ENCODE measurements at regions not wholly inside any gene's neighbourhood (a gene's known extent, or its start where the extent isn't known, plus 50 kb on each side); places are given as distances from the start of the nearest gene placed in this dataset.

- Histone ChIP-seq H3K9me2 (replicated peaks; ENCODE audit: insufficient read depth, low read length) (no peaks in the 10 kb centered on the region), H3K4me2 (ENCODE audit: low read depth, low read length, poor library complexity, severe bottlenecking) (no peak overlapping the region), H3K27ac (ENCODE audit: low read length) (no peak overlapping the region), H3K9me3 (ENCODE audit: low read length) (no peaks in the 10 kb centered on the region), H3K9ac (ENCODE audit: low read length) (no peak overlapping the region), H3K27me3 (ENCODE audit: low read length) (no peaks in the 10 kb centered on the region), H4K20me1 (ENCODE audit: insufficient read depth, low read depth, low read length) (no peaks in the 10 kb centered on the region), H3K4me1 (ENCODE audit: low read length) (no peaks in the 10 kb centered on the region), H3K4me3 (ENCODE audit: low read length) (no peak overlapping the region), H3K36me3 (ENCODE audit: insufficient read depth, low read length) (no peaks in the 10 kb centered on the region), H3K79me2 (ENCODE audit: low read length) (no peaks in the 10 kb centered on the region), H2AFZ (ENCODE audit: low read length) (no peak overlapping the region)
- no peak for DNase-seq
Observed at GRCh38 chr5:126074538-126074937, 348.7 kb upstream of the GRAMD2B start.

DNA sequence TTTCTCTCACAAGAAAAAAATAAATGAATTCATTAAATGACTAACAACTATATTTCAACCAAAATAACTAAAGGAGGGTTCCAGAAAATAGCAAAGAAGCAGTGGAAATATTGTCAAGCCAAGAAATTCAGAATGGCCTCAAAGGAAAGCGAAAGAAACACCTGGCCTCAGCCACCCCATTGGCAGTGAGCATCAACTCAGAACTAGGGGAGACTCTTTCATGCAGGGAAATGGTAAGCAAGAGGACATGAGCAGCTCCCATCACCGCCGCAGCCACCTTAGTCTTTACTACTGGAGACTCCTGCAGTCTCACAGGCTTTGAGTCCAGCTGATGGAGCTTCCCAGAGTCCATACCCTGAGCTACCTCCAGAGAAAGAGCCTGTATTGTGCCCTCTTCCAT lies 343.9 kb upstream of the GRAMD2B start:
- H3K9me2 ChIP-seq (replicated peaks; ENCODE audit: insufficient read depth, low read length), result no peaks in the 10 kb centered on the region
- no peaks in the 10 kb centered on the region for H3K4me1 ChIP-seq (ENCODE audit: low read length)
- no peaks in the 10 kb centered on the region for H3K27me3 ChIP-seq (ENCODE audit: low read length)
- H3K4me3 ChIP-seq (ENCODE audit: low read length), result no peak overlapping the region
- no peak overlapping the region for H3K9ac ChIP-seq (ENCODE audit: low read length)
- no peak overlapping the region for H3K4me2 ChIP-seq (ENCODE audit: low read depth, low read length, poor library complexity, severe bottlenecking)
- no peaks in the 10 kb centered on the region for H3K79me2 ChIP-seq (ENCODE audit: low read length)
- peaks cover 5% of the 10 kb centered on the region; the same call in 1 of the 2 replicates for H3K9me3 ChIP-seq (ENCODE audit: low read length)
- no peak overlapping the region for H2AFZ ChIP-seq (ENCODE audit: low read length)
- H3K27ac ChIP-seq (ENCODE audit: low read length), result no peak overlapping the region
- H4K20me1 ChIP-seq (ENCODE audit: insufficient read depth, low read depth, low read length), result no peaks in the 10 kb centered on the region
- H3K36me3 ChIP-seq (ENCODE audit: insufficient read depth, low read length), result no peaks in the 10 kb centered on the region
- no peak for DNase-seq

DNA sequence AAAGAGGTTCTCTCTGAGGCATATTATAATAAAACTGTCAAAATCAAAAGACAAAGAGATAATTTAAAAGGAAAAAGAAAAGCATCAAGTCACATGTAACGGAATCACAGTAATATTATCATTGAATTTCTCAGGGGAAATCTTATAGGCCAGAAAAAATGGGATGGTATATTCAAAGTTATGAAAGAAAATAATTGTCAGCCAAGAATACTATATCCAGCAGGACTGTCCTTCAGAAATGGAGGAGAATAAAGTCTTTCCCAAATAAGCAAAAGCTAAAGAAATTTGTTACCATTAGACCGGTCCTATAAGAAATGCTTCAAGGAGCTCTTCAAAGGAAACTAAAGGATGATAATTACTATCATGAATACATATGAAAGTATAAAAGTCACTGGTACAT lies 342.0 kb upstream of the GRAMD2B start:
- H4K20me1 ChIP-seq (ENCODE audit: insufficient read depth, low read depth, low read length), result no peaks in the 10 kb centered on the region
- no peak overlapping the region for H2AFZ ChIP-seq (ENCODE audit: low read length)
- H3K9ac ChIP-seq (ENCODE audit: low read length), result no peak overlapping the region
- no peaks in the 10 kb centered on the region for H3K27me3 ChIP-seq (ENCODE audit: low read length)
- H3K4me3 ChIP-seq (ENCODE audit: low read length), result no peak overlapping the region
- no peaks in the 10 kb centered on the region for H3K4me1 ChIP-seq (ENCODE audit: low read length)
- H3K27ac ChIP-seq (ENCODE audit: low read length), result no peak overlapping the region
- no peaks in the 10 kb centered on the region for H3K36me3 ChIP-seq (ENCODE audit: insufficient read depth, low read length)
- no peak overlapping the region for H3K4me2 ChIP-seq (ENCODE audit: low read depth, low read length, poor library complexity, severe bottlenecking)
- H3K9me2 ChIP-seq (replicated peaks; ENCODE audit: insufficient read depth, low read length), result no peaks in the 10 kb centered on the region
- DNase-seq, result no peak
- H3K9me3 ChIP-seq (ENCODE audit: low read length), result peaks cover 5% of the 10 kb centered on the region; the same call in 1 of the 2 replicates
- no peaks in the 10 kb centered on the region for H3K79me2 ChIP-seq (ENCODE audit: low read length)

GRCh38 chr5:126093041-126093440 lies 330.2 kb upstream of the GRAMD2B start:
- Histone ChIP-seq H3K9ac (ENCODE audit: low read length) (no peak overlapping the region), H3K27me3 (ENCODE audit: low read length) (no peaks in the 10 kb centered on the region), H3K4me2 (ENCODE audit: low read depth, low read length, poor library complexity, severe bottlenecking) (no peak overlapping the region)

GRCh38 chr5:126093718-126094117 lies 329.5 kb upstream of the GRAMD2B start:
- Histone ChIP-seq H3K4me1 (ENCODE audit: low read length) (no peaks in the 10 kb centered on the region), H3K9me2 (replicated peaks; ENCODE audit: insufficient read depth, low read length) (no peaks in the 10 kb centered on the region), H3K79me2 (ENCODE audit: low read length) (no peaks in the 10 kb centered on the region), H2AFZ (ENCODE audit: low read length) (no peak overlapping the region), H3K36me3 (ENCODE audit: insufficient read depth, low read length) (no peaks in the 10 kb centered on the region), H3K9me3 (ENCODE audit: low read length) (no peaks in the 10 kb centered on the region), H3K4me3 (ENCODE audit: low read length) (no peak overlapping the region), H3K27me3 (ENCODE audit: low read length) (no peaks in the 10 kb centered on the region), H3K9ac (ENCODE audit: low read length) (no peak overlapping the region), H3K4me2 (ENCODE audit: low read depth, low read length, poor library complexity, severe bottlenecking) (no peak overlapping the region), H4K20me1 (ENCODE audit: insufficient read depth, low read depth, low read length) (no peaks in the 10 kb centered on the region), H3K27ac (ENCODE audit: low read length) (no peak overlapping the region)
- DNase-seq, result no peak

More at GRCh38 chr5:126093041-126093440, 330.2 kb upstream of the GRAMD2B start:
- Histone ChIP-seq H3K4me1 (ENCODE audit: low read length) (no peaks in the 10 kb centered on the region), H3K27ac (ENCODE audit: low read length) (no peak overlapping the region), H3K79me2 (ENCODE audit: low read length) (no peaks in the 10 kb centered on the region), H3K4me3 (ENCODE audit: low read length) (no peak overlapping the region), H4K20me1 (ENCODE audit: insufficient read depth, low read depth, low read length) (no peaks in the 10 kb centered on the region), H3K36me3 (ENCODE audit: insufficient read depth, low read length) (no peaks in the 10 kb centered on the region), H2AFZ (ENCODE audit: low read length) (no peak overlapping the region), H3K9me2 (replicated peaks; ENCODE audit: insufficient read depth, low read length) (no peaks in the 10 kb centered on the region), H3K9me3 (ENCODE audit: low read length) (no peaks in the 10 kb centered on the region)
- DNase-seq, result no peak

GRCh38 chr5:126094991-126095390 lies 328.2 kb upstream of the GRAMD2B start:
- H3K9me2 ChIP-seq (replicated peaks; ENCODE audit: insufficient read depth, low read length), result no peaks in the 10 kb centered on the region
- H3K4me3 ChIP-seq (ENCODE audit: low read length), result no peak overlapping the region
- H4K20me1 ChIP-seq (ENCODE audit: insufficient read depth, low read depth, low read length), result no peaks in the 10 kb centered on the region
- H3K4me2 ChIP-seq (ENCODE audit: low read depth, low read length, poor library complexity, severe bottlenecking), result no peak overlapping the region
- H3K9me3 ChIP-seq (ENCODE audit: low read length), result no peaks in the 10 kb centered on the region
- no peaks in the 10 kb centered on the region for H3K36me3 ChIP-seq (ENCODE audit: insufficient read depth, low read length)
- no peak overlapping the region for H3K9ac ChIP-seq (ENCODE audit: low read length)
- no peak overlapping the region for H2AFZ ChIP-seq (ENCODE audit: low read length)
- H3K27ac ChIP-seq (ENCODE audit: low read length), result no peak overlapping the region
- no peaks in the 10 kb centered on the region for H3K27me3 ChIP-seq (ENCODE audit: low read length)
- no peak for DNase-seq
- H3K79me2 ChIP-seq (ENCODE audit: low read length), result no peaks in the 10 kb centered on the region
- no peaks in the 10 kb centered on the region for H3K4me1 ChIP-seq (ENCODE audit: low read length)

DNA sequence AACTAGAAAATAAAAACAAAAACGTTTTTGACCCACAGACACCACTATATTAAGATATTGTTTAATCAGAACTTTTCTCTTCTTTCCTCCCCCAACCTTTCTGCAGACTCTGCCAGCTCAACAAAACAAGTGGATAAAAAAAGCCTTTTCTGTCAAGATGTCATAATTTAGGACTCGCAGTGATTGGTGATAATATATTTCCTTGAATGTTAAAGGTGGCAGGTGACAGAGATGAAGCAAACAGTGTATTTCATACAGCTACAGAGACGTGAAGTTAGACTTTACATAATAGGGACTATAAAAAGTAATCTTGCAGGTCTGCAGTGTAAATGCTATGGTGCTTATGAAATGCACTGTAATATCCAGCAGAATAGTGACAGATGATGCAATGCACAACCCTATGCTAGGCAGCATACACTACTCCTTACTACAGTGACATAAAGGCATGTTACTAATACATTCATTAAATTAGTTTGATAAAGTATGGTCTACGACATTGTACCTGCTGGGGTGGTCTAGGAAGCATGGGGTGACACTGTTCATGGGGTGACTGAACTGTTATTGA lies 326.7 kb upstream of the GRAMD2B start:
- Histone ChIP-seq H3K4me3 (ENCODE audit: low read length) (no peak overlapping the region), H3K9me2 (replicated peaks; ENCODE audit: insufficient read depth, low read length) (no peaks in the 10 kb centered on the region), H3K27me3 (ENCODE audit: low read length) (no peaks in the 10 kb centered on the region), H3K27ac (ENCODE audit: low read length) (no peak overlapping the region), H3K36me3 (ENCODE audit: insufficient read depth, low read length) (no peaks in the 10 kb centered on the region), H3K79me2 (ENCODE audit: low read length) (no peaks in the 10 kb centered on the region), H3K4me2 (ENCODE audit: low read depth, low read length, poor library complexity, severe bottlenecking) (no peak overlapping the region), H4K20me1 (ENCODE audit: insufficient read depth, low read depth, low read length) (no peaks in the 10 kb centered on the region), H3K9ac (ENCODE audit: low read length) (no peak overlapping the region), H3K9me3 (ENCODE audit: low read length) (no peaks in the 10 kb centered on the region; the same call in 1 of the 2 replicates), H3K4me1 (ENCODE audit: low read length) (no peaks in the 10 kb centered on the region), H2AFZ (ENCODE audit: low read length) (no peak overlapping the region)
- no peak for DNase-seq

DNA sequence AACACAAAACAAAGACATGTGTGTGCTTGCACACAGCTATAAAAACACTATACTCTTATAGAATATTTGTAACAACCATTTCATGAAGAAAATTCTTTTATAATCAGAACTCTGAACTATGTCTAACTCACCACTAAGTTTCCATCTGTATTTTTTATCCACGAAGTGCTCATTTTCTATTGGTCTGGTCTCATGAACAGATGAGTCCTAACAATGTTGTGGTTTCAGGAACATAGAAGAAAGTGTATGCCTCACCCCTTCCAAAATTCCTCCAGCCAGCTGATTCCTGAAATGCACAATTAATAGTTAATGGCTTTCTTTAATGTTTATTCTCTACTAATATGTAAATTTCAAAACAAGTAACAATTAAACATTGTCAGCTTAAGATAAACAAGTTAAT lies 325.3 kb upstream of the GRAMD2B start:
- no peaks in the 10 kb centered on the region for H3K4me1 ChIP-seq (ENCODE audit: low read length)
- no peaks in the 10 kb centered on the region for H3K9me2 ChIP-seq (replicated peaks; ENCODE audit: insufficient read depth, low read length)
- no peaks in the 10 kb centered on the region for H3K27me3 ChIP-seq (ENCODE audit: low read length)
- no peak overlapping the region for H3K27ac ChIP-seq (ENCODE audit: low read length)
- H3K79me2 ChIP-seq (ENCODE audit: low read length), result no peaks in the 10 kb centered on the region
- no peak overlapping the region for H2AFZ ChIP-seq (ENCODE audit: low read length)
- no peak for DNase-seq
- no peak overlapping the region for H3K4me3 ChIP-seq (ENCODE audit: low read length)
- H3K9ac ChIP-seq (ENCODE audit: low read length), result no peak overlapping the region
- no peaks in the 10 kb centered on the region for H3K36me3 ChIP-seq (ENCODE audit: insufficient read depth, low read length)
- no peaks in the 10 kb centered on the region for H4K20me1 ChIP-seq (ENCODE audit: insufficient read depth, low read depth, low read length)
- H3K4me2 ChIP-seq (ENCODE audit: low read depth, low read length, poor library complexity, severe bottlenecking), result no peak overlapping the region
- H3K9me3 ChIP-seq (ENCODE audit: low read length), result no peaks in the 10 kb centered on the region; the same call in 1 of the 2 replicates

All from Karpas-422 (cell line).